ENCODE measurements at regions not wholly inside any gene's neighbourhood (a gene's known extent, or its start where the extent isn't known, plus 50 kb on each side); places are given as distances from the start of the nearest gene placed in this dataset.

DNA sequence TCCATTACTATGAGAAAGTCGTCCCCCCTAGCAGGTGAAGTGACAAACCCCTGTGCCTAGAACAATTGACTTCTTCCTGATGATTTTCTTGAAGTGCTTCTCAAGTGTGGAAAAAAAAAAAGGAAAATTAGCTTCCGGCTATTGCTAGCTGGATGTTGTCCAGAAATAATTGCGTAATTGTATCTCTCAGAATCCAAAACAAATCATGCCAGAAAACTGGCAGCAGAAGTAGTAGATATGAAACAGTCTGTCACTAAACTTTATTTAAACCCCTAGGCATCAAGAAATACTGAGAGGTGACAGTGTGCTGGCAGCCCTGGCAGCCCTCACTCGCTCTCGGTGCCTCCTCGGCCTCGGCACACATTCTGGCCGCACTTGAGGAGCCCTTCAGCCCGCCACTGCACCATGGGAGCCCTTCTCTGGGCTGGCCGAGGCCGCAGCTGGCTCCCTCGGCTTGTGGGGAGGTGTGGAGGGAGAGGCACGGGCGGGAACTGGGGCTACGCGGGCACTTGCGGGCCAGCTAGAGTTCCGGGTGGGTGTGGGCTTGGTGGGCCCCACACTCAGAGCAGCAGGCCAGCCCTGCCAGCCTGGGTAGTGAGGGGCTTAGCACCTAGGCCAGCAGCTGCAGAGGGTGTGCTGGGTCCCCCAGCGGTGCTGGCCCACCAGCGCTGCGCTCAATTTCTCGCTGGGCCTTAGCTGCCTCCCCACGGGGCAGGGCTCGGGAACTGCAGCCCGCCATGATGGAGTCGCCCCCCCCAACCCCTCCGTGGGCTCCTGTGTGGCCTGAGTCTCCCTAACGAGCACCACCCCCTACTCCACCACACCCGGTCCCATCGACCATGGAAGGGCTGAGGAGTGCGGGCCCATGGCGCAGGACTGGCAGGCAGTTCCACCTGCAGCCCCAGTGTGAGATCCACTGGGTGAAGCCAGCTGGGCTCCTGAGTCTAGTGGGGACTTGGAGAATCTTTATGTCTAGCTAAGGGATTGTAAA, 80.5 kb upstream of the ABCA12 start:
- BruUV-seq (replicated peaks): no TSS peak
- DNase-seq (ENCODE audit: low spot score) (no peak), FAIRE-seq (no peak), ATAC-seq (no peak; the same call in 2 of the 3 replicates)
- TF ChIP-seq CEBPB (IDR thresholded peaks at IDR 0.05; ENCODE audit: borderline replicate concordance, low read depth, low read length) (peak; percentile 52; the same call in 1 of the 2 replicates), CEBPG (CRISPR knock-in tag; IDR thresholded peaks at IDR 0.05) (peak; percentile 27; the same call in 1 of the 2 replicates)
- TF ChIP-seq, protein P1, sequence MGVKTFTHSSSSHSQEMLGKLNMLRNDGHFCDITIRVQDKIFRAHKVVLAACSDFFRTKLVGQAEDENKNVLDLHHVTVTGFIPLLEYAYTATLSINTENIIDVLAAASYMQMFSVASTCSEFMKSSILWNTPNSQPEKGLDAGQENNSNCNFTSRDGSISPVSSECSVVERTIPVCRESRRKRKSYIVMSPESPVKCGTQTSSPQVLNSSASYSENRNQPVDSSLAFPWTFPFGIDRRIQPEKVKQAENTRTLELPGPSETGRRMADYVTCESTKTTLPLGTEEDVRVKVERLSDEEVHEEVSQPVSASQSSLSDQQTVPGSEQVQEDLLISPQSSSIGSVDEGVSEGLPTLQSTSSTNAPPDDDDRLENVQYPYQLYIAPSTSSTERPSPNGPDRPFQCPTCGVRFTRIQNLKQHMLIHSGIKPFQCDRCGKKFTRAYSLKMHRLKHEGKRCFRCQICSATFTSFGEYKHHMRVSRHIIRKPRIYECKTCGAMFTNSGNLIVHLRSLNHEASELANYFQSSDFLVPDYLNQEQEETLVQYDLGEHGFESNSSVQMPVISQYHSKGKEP (CRISPR knock-in tag; IDR thresholded peaks at IDR 0.05): no peak
- intact Hi-C loops (cut with micrococcal nuclease; ENCODE audit: unreplicated experiment) (no loop called here), in situ Hi-C loops (cut with HindIII; ENCODE audit: extremely low pct_ligation_motif_present, low pct_unique_long_range_greater_than_20kb) (no loop called here)
- Histone ChIP-seq H3K9ac (ENCODE audit: insufficient read depth, low read depth, low read length) (no peak overlapping the region), H2AFZ (ENCODE audit: low read length) (no peak overlapping the region), H3K4me2 (ENCODE audit: low read depth, low read length) (no peak overlapping the region), H3K79me2 (ENCODE audit: insufficient read depth, low read length) (no peaks in the 10 kb centered on the region), H3K27me3 (ENCODE audit: control insufficient read depth in 1 of 2, insufficient read depth in 2 of 2, low read length in 2 of 2) (peaks cover 0 to 5% of the 10 kb centered on the region in 2 experiments; a peak in 1 of 5 replicates), H3K36me3 (replicated peaks in 1 of 2; ENCODE audit: control insufficient read depth in 1 of 2, insufficient read depth in 2 of 2, low read length in 2 of 2) (no peaks in the 10 kb centered on the region), H3K4me1 (ENCODE audit: insufficient read depth, low read length) (no peaks in the 10 kb centered on the region), H3K9me3 (ENCODE audit: low read length) (no peaks in the 10 kb centered on the region), H3K27ac (ENCODE audit: extremely low read length, insufficient read depth, low read length) (no peak overlapping the region), H3K4me3 (replicated peaks in 1 of 3; ENCODE audit: insufficient read depth in 1 of 3, low read depth in 2 of 3, low read length in 3 of 3) (no peak overlapping the region), H4K20me1 (ENCODE audit: insufficient read depth, low read length) (no peaks in the 10 kb centered on the region)
- CTCF ChIA-PET (ENCODE audit: low intra/inter-chr PET ratio, low total read pairs): no interaction called here
- WGBS (ENCODE audit: low lambda C conversion rate): 45% methylated on average over 27 of the region's 32 CpGs
- POLR2A ChIA-PET: no interaction called here

- H3K27ac ChIP-seq (ENCODE audit: extremely low read length, insufficient read depth, low read length): no peak overlapping the region
- ChIA-PET POLR2A (no interaction called here), CTCF (ENCODE audit: low intra/inter-chr PET ratio, low total read pairs) (no interaction called here)
- no peaks in the 10 kb centered on the region for H3K36me3 ChIP-seq (replicated peaks in 1 of 2; ENCODE audit: control insufficient read depth in 1 of 2, insufficient read depth in 2 of 2, low read length in 2 of 2)
- no peak for FAIRE-seq
- intact Hi-C loops (cut with micrococcal nuclease; ENCODE audit: unreplicated experiment) (no loop called here), in situ Hi-C loops (cut with HindIII; ENCODE audit: extremely low pct_ligation_motif_present, low pct_unique_long_range_greater_than_20kb) (no loop called here)
- H3K9me3 ChIP-seq (ENCODE audit: low read length): peaks cover 2% of the 10 kb centered on the region; the same call in 1 of the 2 replicates
- ATAC-seq: no peak
- DNase-seq (ENCODE audit: low spot score): no peak
- no peak overlapping the region for H3K9ac ChIP-seq (ENCODE audit: insufficient read depth, low read depth, low read length)
- no peak overlapping the region for H3K4me3 ChIP-seq (replicated peaks in 1 of 3; ENCODE audit: insufficient read depth in 1 of 3, low read depth in 2 of 3, low read length in 3 of 3)
- no peak overlapping the region for H3K4me2 ChIP-seq (ENCODE audit: low read depth, low read length)
- no peak overlapping the region for H2AFZ ChIP-seq (ENCODE audit: low read length)
- H3K4me1 ChIP-seq (ENCODE audit: insufficient read depth, low read length): no peaks in the 10 kb centered on the region
- BruUV-seq (replicated peaks): no TSS peak
- H4K20me1 ChIP-seq (ENCODE audit: insufficient read depth, low read length): no peaks in the 10 kb centered on the region
- H3K79me2 ChIP-seq (ENCODE audit: insufficient read depth, low read length): no peaks in the 10 kb centered on the region
- peaks cover 0 to 5% of the 10 kb centered on the region in 2 experiments; a peak in 1 of 5 replicates for H3K27me3 ChIP-seq (ENCODE audit: control insufficient read depth in 1 of 2, insufficient read depth in 2 of 2, low read length in 2 of 2)
- TF ChIP-seq CENPX (CRISPR knock-in tag; IDR thresholded peaks at IDR 0.05) (no peak), HOXA9 (CRISPR knock-in tag; IDR thresholded peaks at IDR 0.05; ENCODE audit: borderline replicate concordance) (no peak), JUN (CRISPR knock-in tag; IDR thresholded peaks at IDR 0.05) (no peak), KIAA2018 (CRISPR knock-in tag; IDR thresholded peaks at IDR 0.05; ENCODE audit: borderline replicate concordance) (no peak)
- WGBS (ENCODE audit: low lambda C conversion rate): 3% methylated on average over 2 of the region's 2 CpGs
Observed at GRCh38 chr2:215216806-215217205, 78.4 kb upstream of the ABCA12 start.

All from HepG2 (cell line).